GM21786 (cell line): ENCODE measurements at regions not wholly inside any gene's neighbourhood (a gene's known extent, or its start where the extent isn't known, plus 50 kb on each side); places are given as distances from the start of the nearest gene placed in this dataset.
"Not testable (repeated sequence)": the region's sequence is repeated elsewhere in the genome, so short reads cannot be mapped to it uniquely, and the experiment has no call there.

Experiments used
- ATAC-seq: cut with Tn5 transposase; IDR thresholded peaks from one replicate; pipeline ENCODE4 v1.9.1; 2021; ENCODE audit not compliant: unreplicated experiment

- ATAC-seq = no peak
Measured at GRCh38 chr5:36422952-36423351, 121.2 kb upstream of the RANBP3L start.

GRCh38 chr5:36423578-36424307 is 122.0 kb upstream of the RANBP3L start:
- no peak for ATAC-seq

GRCh38 chr5:36426070-36426469 is 124.4 kb upstream of the RANBP3L start:
- ATAC-seq = not testable (repeated sequence)

- ATAC-seq = no peak
Measured at GRCh38 chr5:36435516-36435915, 133.8 kb upstream of the RANBP3L start.

GRCh38 chr5:36436306-36436705 is 134.6 kb upstream of the RANBP3L start:
- no peak for ATAC-seq

- ATAC-seq = no peak
Measured at GRCh38 chr5:36438765-36439561, 137.3 kb upstream of the RANBP3L start.

GRCh38 chr5:36440300-36440699 is 138.6 kb upstream of the RANBP3L start:
- no peak for ATAC-seq

GRCh38 chr5:36441280-36441679 is 139.6 kb upstream of the RANBP3L start:
- no peak for ATAC-seq

- ATAC-seq = no peak
Measured at GRCh38 chr5:36442352-36442751, 140.7 kb upstream of the RANBP3L start.

GRCh38 chr5:36442796-36443195 is 141.1 kb upstream of the RANBP3L start:
- ATAC-seq = no peak

- no peak for ATAC-seq
Measured at GRCh38 chr5:36443941-36444340, 142.2 kb upstream of the RANBP3L start.

GRCh38 chr5:36444582-36445418 is 143.1 kb upstream of the RANBP3L start:
- no peak for ATAC-seq

- no peak for ATAC-seq
Measured at GRCh38 chr5:36447776-36448175, 146.1 kb upstream of the RANBP3L start.

- ATAC-seq = no peak
Measured at GRCh38 chr5:36450229-36451014, 148.7 kb upstream of the RANBP3L start.

- ATAC-seq = no peak
Measured at GRCh38 chr5:36452424-36453006, 150.8 kb upstream of the RANBP3L start.

- no peak for ATAC-seq
Measured at GRCh38 chr5:36457511-36458270, 148.7 kb upstream of the SLC1A3 start.

- no peak for ATAC-seq
Measured at GRCh38 chr5:36458746-36459145, 147.7 kb upstream of the SLC1A3 start.

- no peak for ATAC-seq
Measured at GRCh38 chr5:36459176-36460135, 146.9 kb upstream of the SLC1A3 start.
